NOMO-1 (cell line): ENCODE measurements at regions not wholly inside any gene's neighbourhood (a gene's known extent, or its start where the extent isn't known, plus 50 kb on each side); places are given as distances from the start of the nearest gene placed in this dataset.

Source experiments
- DNase-seq, 2 experiments: peaks; one replicate each; lab custom pipeline; 2025; ENCODE audit not compliant: unreplicated experiment in 2 of 2; lab: John Stamatoyannopoulos, UW

- peak; percentile 3 to 48 for DNase-seq
Observed at GRCh38 chrX:43559644-43560043, 96.5 kb upstream of the MAOA start.

- no peak for DNase-seq
Observed at GRCh38 chrX:43560247-43560946, 95.7 kb upstream of the MAOA start.

GRCh38 chrX:43562372-43562771 lies 93.7 kb upstream of the MAOA start:
- no peak for DNase-seq

- DNase-seq, result no peak
Observed at GRCh38 chrX:43564953-43565352, 91.1 kb upstream of the MAOA start.

- no peak for DNase-seq
Observed at GRCh38 chrX:43566170-43566569, 89.9 kb upstream of the MAOA start.

GRCh38 chrX:43573441-43574015 lies 82.6 kb upstream of the MAOA start:
- DNase-seq, result no peak

GRCh38 chrX:43580621-43581020 lies 75.5 kb upstream of the MAOA start:
- DNase-seq, result no peak

GRCh38 chrX:43581167-43581566 lies 74.9 kb upstream of the MAOA start:
- DNase-seq, result no peak

- no peak for DNase-seq
Observed at GRCh38 chrX:43581888-43582539, 74.1 kb upstream of the MAOA start.

- DNase-seq, result no peak
Observed at GRCh38 chrX:43582540-43582913, 73.6 kb upstream of the MAOA start.

- DNase-seq, result no peak
Observed at GRCh38 chrX:43585922-43586321, 70.2 kb upstream of the MAOA start.

GRCh38 chrX:43586830-43587229 lies 69.3 kb upstream of the MAOA start:
- no peak for DNase-seq

- DNase-seq, result no peak
Observed at GRCh38 chrX:43589735-43590134, 66.4 kb upstream of the MAOA start.

- no peak for DNase-seq
Observed at GRCh38 chrX:43590150-43590549, 65.9 kb upstream of the MAOA start.

- DNase-seq, result no peak
Observed at GRCh38 chrX:43592597-43592996, 63.5 kb upstream of the MAOA start.

GRCh38 chrX:43595931-43596330 lies 60.2 kb upstream of the MAOA start:
- DNase-seq, result no peak

- no peak for DNase-seq
Observed at GRCh38 chrX:43604753-43605152, 51.3 kb upstream of the MAOA start.

GRCh38 chrX:43605351-43605750 lies 50.7 kb upstream of the MAOA start:
- no peak for DNase-seq
